ENCODE measurements at regions not wholly inside any gene's neighbourhood (a gene's known extent, or its start where the extent isn't known, plus 50 kb on each side); places are given as distances from the start of the nearest gene placed in this dataset.

DNA sequence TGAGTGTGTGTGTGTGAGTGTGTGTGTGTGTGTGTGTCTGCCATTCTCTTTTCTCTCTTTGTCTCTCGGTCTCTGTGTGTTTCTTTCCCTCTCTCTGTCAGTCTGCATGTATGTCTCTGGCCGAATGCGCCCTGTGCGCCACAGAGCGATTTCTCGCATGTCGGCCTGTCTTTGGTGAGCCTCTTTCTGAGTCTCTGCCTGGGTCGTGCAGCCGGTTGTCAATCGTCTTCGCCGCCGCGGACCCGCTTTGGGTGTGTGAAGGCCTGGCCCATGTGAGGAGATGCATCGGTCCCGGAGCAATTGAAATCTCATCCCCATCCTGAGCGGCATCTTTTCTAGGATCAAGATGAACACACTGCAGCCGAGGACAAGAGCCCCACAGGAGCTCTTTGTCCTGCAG, 1567.2 kb upstream of the DEFB115 start:
- TF ChIP-seq, protein P1, sequence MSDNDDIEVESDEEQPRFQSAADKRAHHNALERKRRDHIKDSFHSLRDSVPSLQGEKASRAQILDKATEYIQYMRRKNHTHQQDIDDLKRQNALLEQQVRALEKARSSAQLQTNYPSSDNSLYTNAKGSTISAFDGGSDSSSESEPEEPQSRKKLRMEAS (IDR thresholded peaks at IDR 0.05; ENCODE audit: low read depth): no peak
- TF ChIP-seq, protein P2, sequence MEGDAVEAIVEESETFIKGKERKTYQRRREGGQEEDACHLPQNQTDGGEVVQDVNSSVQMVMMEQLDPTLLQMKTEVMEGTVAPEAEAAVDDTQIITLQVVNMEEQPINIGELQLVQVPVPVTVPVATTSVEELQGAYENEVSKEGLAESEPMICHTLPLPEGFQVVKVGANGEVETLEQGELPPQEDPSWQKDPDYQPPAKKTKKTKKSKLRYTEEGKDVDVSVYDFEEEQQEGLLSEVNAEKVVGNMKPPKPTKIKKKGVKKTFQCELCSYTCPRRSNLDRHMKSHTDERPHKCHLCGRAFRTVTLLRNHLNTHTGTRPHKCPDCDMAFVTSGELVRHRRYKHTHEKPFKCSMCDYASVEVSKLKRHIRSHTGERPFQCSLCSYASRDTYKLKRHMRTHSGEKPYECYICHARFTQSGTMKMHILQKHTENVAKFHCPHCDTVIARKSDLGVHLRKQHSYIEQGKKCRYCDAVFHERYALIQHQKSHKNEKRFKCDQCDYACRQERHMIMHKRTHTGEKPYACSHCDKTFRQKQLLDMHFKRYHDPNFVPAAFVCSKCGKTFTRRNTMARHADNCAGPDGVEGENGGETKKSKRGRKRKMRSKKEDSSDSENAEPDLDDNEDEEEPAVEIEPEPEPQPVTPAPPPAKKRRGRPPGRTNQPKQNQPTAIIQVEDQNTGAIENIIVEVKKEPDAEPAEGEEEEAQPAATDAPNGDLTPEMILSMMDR (IDR thresholded peaks at IDR 0.05): no peak
- TF ChIP-seq POLR2AphosphoS5 (IDR thresholded peaks at IDR 0.05; ENCODE audit: low read depth, low read length) (no peak), TEAD4 (IDR thresholded peaks at IDR 0.05; ENCODE audit: borderline replicate concordance, insufficient read depth) (no peak), RXRA (IDR thresholded peaks at IDR 0.05; ENCODE audit: borderline replicate concordance, low read depth) (no peak), MXI1 (IDR thresholded peaks at IDR 0.05; ENCODE audit: low read depth, low read length) (no peak), EP300 (IDR thresholded peaks at IDR 0.05; ENCODE audit: borderline replicate concordance in 1 of 2, low read depth in 1 of 2, low read length in 1 of 2) (no peak)
- TF ChIP-seq, protein P3, sequence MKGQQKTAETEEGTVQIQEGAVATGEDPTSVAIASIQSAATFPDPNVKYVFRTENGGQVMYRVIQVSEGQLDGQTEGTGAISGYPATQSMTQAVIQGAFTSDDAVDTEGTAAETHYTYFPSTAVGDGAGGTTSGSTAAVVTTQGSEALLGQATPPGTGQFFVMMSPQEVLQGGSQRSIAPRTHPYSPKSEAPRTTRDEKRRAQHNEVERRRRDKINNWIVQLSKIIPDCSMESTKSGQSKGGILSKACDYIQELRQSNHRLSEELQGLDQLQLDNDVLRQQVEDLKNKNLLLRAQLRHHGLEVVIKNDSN (IDR thresholded peaks at IDR 0.05; ENCODE audit: borderline replicate concordance, low read depth): no peak
